K562 (cell line): ENCODE measurements at regions not wholly inside any gene's neighbourhood (a gene's known extent, or its start where the extent isn't known, plus 50 kb on each side); places are given as distances from the start of the nearest gene placed in this dataset.

Experiments used
- ATAC-seq: fragments of 200-7000 bp; cut with Tn5 transposase; 3 replicates; pipeline ENCODE4 v1.9.1; 2020; ENCODE audit warnings: moderate library complexity
- BruUV-seq: library from RNA; stranded (reverse); fragments of 400-500 nt; replicated peaks from 2 replicates; lab custom pipeline; 2021; lab: Mats Ljungman, UMichigan
- CTCF ChIA-PET: fragments of 300-600 bp; formaldehyde crosslinking; extraction: SDS; loops from one replicate; lab custom pipeline; 2021; ENCODE audit warnings: low intra/inter-chr PET ratio; lab: Yijun Ruan, JAX
- POLR2A ChIA-PET: fragments of 300-600, 350-650 bp; sonication (Branson Sonifier 250); formaldehyde crosslinking; extraction: SDS; loops from one replicate; lab custom pipeline; 2021; ENCODE audit warnings: antibody characterized with exemption, inconsistent platforms; lab: Yijun Ruan, JAX
- DNase-seq, 4 experiments: peaks; one replicate each; pipeline versions ENCODE4 v3.0.0 to v3.0.0-alpha.2; 2011 to 2018; ENCODE audit warnings: low spot score in 3 of 4, mixed read lengths in 3 of 4; ENCODE audit errors: extremely low read depth in 1 of 4
- FAIRE-seq: peaks from 2 replicates; lab custom pipeline; 2011; peaks lifted over from hg19 to GRCh38; lab: Jason Lieb, UNC
- H2AFZ ChIP-seq: 2 replicates; pipeline ENCODE4 v1.6.0; 2011; ENCODE audit warnings: low read depth, low read length, control low read depth, inconsistent platforms
- H3K27ac ChIP-seq: fragments of 200-600 bp; 3 replicates; pipeline ENCODE4 v1.8.0; 2011; ENCODE audit warnings: low read depth, mild to moderate bottlenecking, control low read depth, inconsistent platforms, low read length, moderate library complexity, mixed read lengths; ENCODE audit errors: extremely low read depth
- H3K27me3 ChIP-seq, 2 experiments: fragments of 300-600 bp in 1 of 2; 2 replicates in 1 of 2; 3 replicates in 1 of 2; pipeline versions ENCODE4 v1.6.0 to v1.8.0; 2011; ENCODE audit warnings: inconsistent platforms in 2 of 2, low read length in 2 of 2, mild to moderate bottlenecking in 1 of 2, mixed read lengths in 1 of 2, moderate library complexity in 1 of 2; ENCODE audit not compliant: control insufficient read depth in 2 of 2, insufficient read depth in 2 of 2
- H3K36me3 ChIP-seq: fragments of 300-600 bp; 3 replicates; pipeline ENCODE4 v1.8.0; 2011; ENCODE audit warnings: mild to moderate bottlenecking, low read length, inconsistent platforms; ENCODE audit not compliant: control insufficient read depth, insufficient read depth
- H3K4me1 ChIP-seq, 2 experiments: fragments of 200-600 bp in 1 of 2; replicated peaks in 1 of 2; 2 replicates in 1 of 2; 3 replicates in 1 of 2; pipeline versions ENCODE4 v1.5.1 to v1.8.0; 2011; ENCODE audit warnings: inconsistent platforms in 2 of 2, low read length in 2 of 2, mild to moderate bottlenecking in 1 of 2, mixed read lengths in 1 of 2, moderate library complexity in 1 of 2; ENCODE audit not compliant: control insufficient read depth in 2 of 2, insufficient read depth in 2 of 2
- H3K4me2 ChIP-seq: 2 replicates; pipeline ENCODE4 v1.6.1; 2011; ENCODE audit warnings: low read length, control low read depth, inconsistent platforms, mixed read lengths; ENCODE audit not compliant: insufficient read depth
- H3K4me3 ChIP-seq: fragments of 200-600 bp; sonication (generic), shearing (Covaris generic); 2 replicates; pipeline ENCODE4 v1.5.1; 2016; ENCODE audit warnings: control low read depth, inconsistent platforms
- H3K79me2 ChIP-seq: fragments of 200-600 bp; 3 replicates; pipeline ENCODE4 v1.8.0; 2011; ENCODE audit warnings: low read length, inconsistent platforms; ENCODE audit not compliant: control insufficient read depth, insufficient read depth
- H3K9ac ChIP-seq, 2 experiments: 2 replicates each; pipeline versions ENCODE4 v1.6.0 to v1.6.1; 2011; ENCODE audit warnings: low read depth in 2 of 2, low read length in 2 of 2, control low read depth in 1 of 2, inconsistent platforms in 1 of 2, mild to moderate bottlenecking in 1 of 2, mixed read lengths in 1 of 2; ENCODE audit not compliant: insufficient read depth in 1 of 2
- H3K9me1 ChIP-seq: one replicate; pipeline ENCODE4 v1.6.0; 2011; ENCODE audit warnings: inconsistent platforms, mild to moderate bottlenecking, low read length, moderate library complexity; ENCODE audit not compliant: control insufficient read depth, insufficient read depth
- H3K9me3 ChIP-seq: replicated peaks from 2 replicates; pipeline ENCODE4 v1.5.1; 2011; ENCODE audit warnings: low read depth, low read length, inconsistent platforms; ENCODE audit not compliant: control insufficient read depth, insufficient read depth
- H4K20me1 ChIP-seq: replicated peaks from 2 replicates; pipeline ENCODE4 v1.6.1; 2011; ENCODE audit warnings: low read length, inconsistent platforms, mixed read lengths; ENCODE audit not compliant: control insufficient read depth, insufficient read depth
- CBX1 ChIP-seq: sonication (generic); IDR thresholded peaks from 2 replicates; pipeline ENCODE4 v1.6.1; 2016; ENCODE audit warnings: antibody characterized with exemption, low read depth, mild to moderate bottlenecking
- FOXK2 ChIP-seq, 2 experiments: fragments of 450-650 bp; IDR thresholded peaks in 1 of 2; conservative IDR thresholded peaks in 1 of 2; 2 replicates each; pipeline ENCODE4 v1.6.1; 2016; ENCODE audit warnings: low read depth in 2 of 2, mild to moderate bottlenecking in 1 of 2
- HLTF ChIP-seq: fragments of 450-650 bp; IDR thresholded peaks from 2 replicates; pipeline ENCODE4 v1.6.1; 2016
- NCOA1 ChIP-seq: fragments of 450-650 bp; IDR thresholded peaks from 2 replicates; pipeline ENCODE4 v1.6.1; 2016; ENCODE audit warnings: low read depth
- POLR2G ChIP-seq: fragments of 200-400 bp; formaldehyde crosslinking; IDR thresholded peaks from 2 replicates; pipeline ENCODE4 v1.6.1; 2017; ENCODE audit warnings: low read depth, mild to moderate bottlenecking, antibody characterized with exemption, low read length, moderate library complexity
- TSC22D4 ChIP-seq: fragments of 450-650 bp; IDR thresholded peaks from 2 replicates; pipeline ENCODE4 v1.6.1; 2016; ENCODE audit warnings: missing genetic modification characterization, missing biosample characterization, control low read depth
- ZC3H4 ChIP-seq: sonication (generic); formaldehyde crosslinking; IDR thresholded peaks from 2 replicates; pipeline ENCODE4 v1.9.0; 2021; ENCODE audit warnings: missing genetic modification reagents, borderline replicate concordance
- ZFP36 ChIP-seq: fragments of 150-350 bp; IDR thresholded peaks from 2 replicates; pipeline ENCODE4 v1.6.1; 2018; ENCODE audit warnings: low read length, low read depth; ENCODE audit not compliant: partially characterized antibody
- ZKSCAN1 ChIP-seq: fragments of 150-350 bp; IDR thresholded peaks from 2 replicates; pipeline ENCODE4 v1.6.1; 2016; ENCODE audit warnings: low read depth, low read length
- WGBS: fragments of 100-300 bp; shearing (Covaris generic); methylation state at CpG from one replicate; pipeline ENCODE4 v1.1.6; 2016; ENCODE audit warnings: low coverage, mixed read lengths; ENCODE audit not compliant: insufficient coverage; ENCODE audit errors: missing lambda C conversion rate; 5-methylcytosine and 5-hydroxymethylcytosine counted together
- in situ Hi-C: fragments of 300-500 bp; cut with MboI; formaldehyde crosslinking; loops from 4 replicates; pipeline ENCODE4 v1.15.0; 2018; ENCODE audit warnings: inconsistent platforms, mixed read lengths
- intact Hi-C: fragments of 100-400 bp; cut with micrococcal nuclease; formaldehyde crosslinking; loops from 2 replicates; pipeline ENCODE4 v1.14.2; 2022
- TF ChIP-seq, protein P1 (sequence below), 3 experiments: fragments of 200-800 bp in 1 of 3; fragments of 250-450 bp in 1 of 3; fragments of 450-650 bp in 1 of 3; sonication (Bioruptor Pico) in 1 of 3; sonication (Bioruptor generic) in 1 of 3; formaldehyde crosslinking in 1 of 3; IDR thresholded peaks; 2 replicates each; pipeline versions ENCODE4 v1.6.1 to v1.8.0; 2016 to 2022; ENCODE audit warnings: mild to moderate bottlenecking in 2 of 3, missing genetic modification characterization in 2 of 3, missing compliant biosample characterization in 1 of 3, moderate library complexity in 1 of 3

DNA sequence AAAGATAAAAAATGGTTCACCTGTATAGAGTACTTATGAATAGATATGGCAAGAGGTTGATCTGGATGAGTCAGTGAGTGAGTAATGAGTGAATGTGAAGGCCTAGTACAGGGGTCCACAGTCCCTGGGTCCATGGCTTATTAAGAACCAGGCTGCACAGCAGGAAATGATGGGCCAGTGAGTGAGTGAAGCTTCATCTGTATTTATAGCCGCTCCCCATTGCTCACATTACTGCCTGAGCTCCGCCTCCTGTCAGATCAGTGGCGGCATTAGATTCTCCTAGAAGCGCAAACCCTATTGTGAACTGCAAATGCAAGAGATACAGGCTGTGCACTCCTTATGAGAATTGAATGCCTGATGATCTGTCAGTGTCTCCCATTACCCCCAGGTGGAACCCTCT is 307.7 kb upstream of the ZNF608 start:
- Histone ChIP-seq H4K20me1 (no peaks in the 10 kb centered on the region), H3K9ac (no peak overlapping the region), H3K4me2 (no peak overlapping the region), H3K36me3 (no peaks in the 10 kb centered on the region), H3K27ac (no peak overlapping the region), H3K4me3 (no peak overlapping the region), H3K9me3 (no peaks in the 10 kb centered on the region), H3K9me1 (no peaks in the 10 kb centered on the region), H2AFZ (no peak overlapping the region), H3K79me2 (no peaks in the 10 kb centered on the region), H3K27me3 (no peaks in the 10 kb centered on the region), H3K4me1 (no peaks in the 10 kb centered on the region)
- CTCF ChIA-PET = no interaction called here
- 3% methylated on average over 4 of the region's 4 CpGs for WGBS
- intact Hi-C loops (no loop called here), in situ Hi-C loops (no loop called here)
- no peak for FAIRE-seq
- TF ChIP-seq FOXK2 (conservative IDR thresholded peaks at IDR 0.05 in 1 of 2, IDR thresholded peaks at IDR 0.05 in 1 of 2; ENCODE audit: low read depth in 2 of 2) (no peak), HLTF (no peak), TSC22D4 (tag) (no peak)
- ATAC-seq = no peak
- DNase-seq = no peak
- BruUV-seq = no TSS peak
- POLR2A ChIA-PET = no interaction called here

DNA sequence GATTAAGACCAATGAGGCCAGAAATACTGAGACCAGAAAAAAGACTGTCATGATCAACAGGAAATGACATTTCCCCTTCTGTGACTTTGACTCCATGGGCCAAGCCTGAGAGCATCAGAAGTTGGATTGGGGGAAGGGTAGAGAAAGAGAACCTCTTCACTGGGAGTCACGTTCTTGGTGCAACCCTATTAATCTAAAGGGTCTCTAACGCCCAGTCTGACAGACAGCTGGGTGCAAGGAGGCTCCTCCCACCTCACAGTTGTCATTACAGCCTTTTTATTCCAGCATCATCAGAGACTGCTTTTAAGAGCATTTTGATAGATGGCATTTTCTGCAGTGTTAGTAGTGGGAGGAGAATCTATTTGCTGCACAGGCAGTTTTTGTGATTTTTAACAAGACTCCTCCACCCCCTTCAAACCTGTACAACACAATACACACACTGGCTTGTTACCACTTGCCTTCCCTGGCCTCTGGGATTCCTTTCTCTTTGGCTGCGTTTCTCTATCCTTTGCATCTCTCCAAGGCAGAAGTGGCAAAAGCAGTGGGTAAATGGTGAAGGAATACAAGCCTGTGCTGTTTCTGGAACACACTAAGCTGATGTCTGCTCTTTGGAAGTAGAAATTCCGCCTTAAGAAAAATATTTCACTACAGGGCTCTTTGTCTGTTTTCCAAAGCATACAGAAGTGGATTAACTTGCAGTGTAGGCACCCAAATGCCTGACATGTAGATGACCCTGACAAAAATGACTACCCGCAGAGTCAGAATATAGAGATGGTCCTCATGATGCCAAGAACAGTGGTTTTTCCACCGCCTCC is 310.4 kb upstream of the ZNF608 start:
- 1% methylated on average over 6 of the region's 6 CpGs for WGBS
- no peaks in the 10 kb centered on the region for H4K20me1 ChIP-seq
- H3K9me3 ChIP-seq = no peaks in the 10 kb centered on the region
- H3K4me3 ChIP-seq = no peak overlapping the region
- no peak for ATAC-seq
- POLR2A ChIA-PET = no interaction called here
- no peak overlapping the region for H3K9ac ChIP-seq
- H3K9me1 ChIP-seq = no peaks in the 10 kb centered on the region
- no peak overlapping the region for H2AFZ ChIP-seq
- no TSS peak for BruUV-seq
- H3K4me2 ChIP-seq = no peak overlapping the region
- FAIRE-seq = no peak
- H3K27me3 ChIP-seq = no peaks in the 10 kb centered on the region
- H3K36me3 ChIP-seq = no peaks in the 10 kb centered on the region
- intact Hi-C loops (no loop called here), in situ Hi-C loops (no loop called here)
- CTCF ChIA-PET = interaction anchor here (0.7 kb wide), 1 partner anchor 11 kb away, joined by 3 read pairs; no protein-coding TSS in a partner anchor
- H3K79me2 ChIP-seq = no peaks in the 10 kb centered on the region
- no peak for DNase-seq
- H3K4me1 ChIP-seq = no peaks in the 10 kb centered on the region
- H3K27ac ChIP-seq = no peak overlapping the region
- no peak for TF ChIP-seq POLR2G
- TF ChIP-seq CBX1 = no peak
- TF ChIP-seq ZC3H4 (CRISPR knock-in tag) = no peak
- TF ChIP-seq, protein P1, sequence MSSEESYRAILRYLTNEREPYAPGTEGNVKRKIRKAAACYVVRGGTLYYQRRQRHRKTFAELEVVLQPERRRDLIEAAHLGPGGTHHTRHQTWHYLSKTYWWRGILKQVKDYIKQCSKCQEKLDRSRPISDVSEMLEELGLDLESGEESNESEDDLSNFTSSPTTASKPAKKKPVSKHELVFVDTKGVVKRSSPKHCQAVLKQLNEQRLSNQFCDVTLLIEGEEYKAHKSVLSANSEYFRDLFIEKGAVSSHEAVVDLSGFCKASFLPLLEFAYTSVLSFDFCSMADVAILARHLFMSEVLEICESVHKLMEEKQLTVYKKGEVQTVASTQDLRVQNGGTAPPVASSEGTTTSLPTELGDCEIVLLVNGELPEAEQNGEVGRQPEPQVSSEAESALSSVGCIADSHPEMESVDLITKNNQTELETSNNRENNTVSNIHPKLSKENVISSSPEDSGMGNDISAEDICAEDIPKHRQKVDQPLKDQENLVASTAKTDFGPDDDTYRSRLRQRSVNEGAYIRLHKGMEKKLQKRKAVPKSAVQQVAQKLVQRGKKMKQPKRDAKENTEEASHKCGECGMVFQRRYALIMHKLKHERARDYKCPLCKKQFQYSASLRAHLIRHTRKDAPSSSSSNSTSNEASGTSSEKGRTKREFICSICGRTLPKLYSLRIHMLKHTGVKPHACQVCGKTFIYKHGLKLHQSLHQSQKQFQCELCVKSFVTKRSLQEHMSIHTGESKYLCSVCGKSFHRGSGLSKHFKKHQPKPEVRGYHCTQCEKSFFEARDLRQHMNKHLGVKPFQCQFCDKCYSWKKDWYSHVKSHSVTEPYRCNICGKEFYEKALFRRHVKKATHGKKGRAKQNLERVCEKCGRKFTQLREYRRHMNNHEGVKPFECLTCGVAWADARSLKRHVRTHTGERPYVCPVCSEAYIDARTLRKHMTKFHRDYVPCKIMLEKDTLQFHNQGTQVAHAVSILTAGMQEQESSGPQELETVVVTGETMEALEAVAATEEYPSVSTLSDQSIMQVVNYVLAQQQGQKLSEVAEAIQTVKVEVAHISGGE (CRISPR knock-in tag; IDR thresholded peaks at IDR 0.05) = no peak
- TF ChIP-seq ZKSCAN1 = no peak
- no peak for TF ChIP-seq NCOA1
- TF ChIP-seq ZFP36 = no peak
